ENCODE measurements at regions not wholly inside any gene's neighbourhood (a gene's known extent, or its start where the extent isn't known, plus 50 kb on each side); places are given as distances from the start of the nearest gene placed in this dataset.

GRCh38 chr6:139650941-139651340 is 276.5 kb upstream of the CITED2 start:
- Histone ChIP-seq H3K9ac (ENCODE audit: extremely low read depth, low read length, poor library complexity, severe bottlenecking) (no peak overlapping the region), H3K36me3 (ENCODE audit: control insufficient read depth, insufficient read depth, low read length) (no peaks in the 10 kb centered on the region), H3K27ac (ENCODE audit: low read depth, low read length) (no peak overlapping the region), H3K27me3 (ENCODE audit: control insufficient read depth, insufficient read depth, low read length, poor library complexity, severe bottlenecking) (no peaks in the 10 kb centered on the region), H3K9me3 (ENCODE audit: control insufficient read depth, low read length) (no peaks in the 10 kb centered on the region), H3K4me3 (ENCODE audit: low read length) (no peak overlapping the region), H3K4me1 (ENCODE audit: control insufficient read depth, insufficient read depth, low read length) (peaks cover 4% of the 10 kb centered on the region)
- no peaks in the 10 kb centered on the region for H3K36me3 Mint-ChIP-seq (ENCODE audit: low read depth)
- peaks cover 19% of the 10 kb centered on the region for H3K4me1 Mint-ChIP-seq
- H3K4me3 Mint-ChIP-seq, result no peak overlapping the region
- WGBS, 2 experiments (ENCODE audit: insufficient coverage in 1 of 2, insufficient read length in 1 of 2), result 88 to 95% methylated on average over 3 to 5 of the region's 5 CpGs
- no peak for DNase-seq
- no peak overlapping the region for H3K27ac Mint-ChIP-seq
- TF ChIP-seq CTCF (conservative IDR thresholded peaks at IDR 0.05), result no peak
- no peaks in the 10 kb centered on the region for H3K27me3 Mint-ChIP-seq (ENCODE audit: insufficient read depth)
- peaks cover 2% of the 10 kb centered on the region for H3K9me3 Mint-ChIP-seq

GRCh38 chr6:139649732-139650131 is 275.3 kb upstream of the CITED2 start:
- no peak overlapping the region for H3K4me3 ChIP-seq (ENCODE audit: low read length)
- no peak overlapping the region for H3K9ac ChIP-seq (ENCODE audit: extremely low read depth, low read length, poor library complexity, severe bottlenecking)
- H3K4me3 Mint-ChIP-seq, result no peak overlapping the region
- H3K4me1 Mint-ChIP-seq, result peaks cover 16% of the 10 kb centered on the region
- peaks cover 2% of the 10 kb centered on the region for H3K9me3 Mint-ChIP-seq
- no peak for TF ChIP-seq CTCF (conservative IDR thresholded peaks at IDR 0.05)
- no peak for DNase-seq
- no peak overlapping the region for H3K27ac ChIP-seq (ENCODE audit: low read depth, low read length)
- peaks cover 4% of the 10 kb centered on the region for H3K4me1 ChIP-seq (ENCODE audit: control insufficient read depth, insufficient read depth, low read length)
- H3K36me3 Mint-ChIP-seq (ENCODE audit: low read depth), result no peaks in the 10 kb centered on the region
- H3K27ac Mint-ChIP-seq, result no peak overlapping the region
- H3K27me3 ChIP-seq (ENCODE audit: control insufficient read depth, insufficient read depth, low read length, poor library complexity, severe bottlenecking), result no peaks in the 10 kb centered on the region
- H3K36me3 ChIP-seq (ENCODE audit: control insufficient read depth, insufficient read depth, low read length), result no peaks in the 10 kb centered on the region
- H3K9me3 ChIP-seq (ENCODE audit: control insufficient read depth, low read length), result no peaks in the 10 kb centered on the region
- WGBS, 2 experiments (ENCODE audit: insufficient coverage in 1 of 2, insufficient read length in 1 of 2), result 95 to 96% methylated on average over 3 of the region's 3 CpGs
- no peaks in the 10 kb centered on the region for H3K27me3 Mint-ChIP-seq (ENCODE audit: insufficient read depth)

- H3K27me3 ChIP-seq (ENCODE audit: control insufficient read depth, insufficient read depth, low read length, poor library complexity, severe bottlenecking), result no peaks in the 10 kb centered on the region
- no peaks in the 10 kb centered on the region for H3K36me3 ChIP-seq (ENCODE audit: control insufficient read depth, insufficient read depth, low read length)
- Mint-ChIP-seq H3K27me3 (ENCODE audit: insufficient read depth) (no peaks in the 10 kb centered on the region), H3K4me3 (no peak overlapping the region), H3K36me3 (ENCODE audit: low read depth) (no peaks in the 10 kb centered on the region), H3K27ac (no peak overlapping the region), H3K4me1 (peaks cover 19% of the 10 kb centered on the region), H3K9me3 (peaks cover 2% of the 10 kb centered on the region)
- no peak overlapping the region for H3K27ac ChIP-seq (ENCODE audit: low read depth, low read length)
- no peak overlapping the region for H3K9ac ChIP-seq (ENCODE audit: extremely low read depth, low read length, poor library complexity, severe bottlenecking)
- DNase-seq, result no peak
- H3K4me3 ChIP-seq (ENCODE audit: low read length), result no peak overlapping the region
- no peaks in the 10 kb centered on the region for H3K9me3 ChIP-seq (ENCODE audit: control insufficient read depth, low read length)
- 100% methylated on average over 1 of the region's 2 CpGs; no CpG with 5 or more reads in 1 of the 2 experiments for WGBS, 2 experiments (ENCODE audit: insufficient coverage in 1 of 2, insufficient read length in 1 of 2)
- peaks cover 4% of the 10 kb centered on the region for H3K4me1 ChIP-seq (ENCODE audit: control insufficient read depth, insufficient read depth, low read length)
- no peak for TF ChIP-seq CTCF (conservative IDR thresholded peaks at IDR 0.05)
These were observed 274.7 kb upstream of the CITED2 start for GRCh38 chr6:139649128-139649527.

All from endodermal cell (in vitro differentiated cells).